Endothelial cell of umbilical vein (primary cell): ENCODE measurements at regions not wholly inside any gene's neighbourhood (a gene's known extent, or its start where the extent isn't known, plus 50 kb on each side); places are given as distances from the start of the nearest gene placed in this dataset.

ENCODE experiments used
- CTCF ChIP-seq, 2 donors: IDR thresholded peaks; 1 replicate in 1 of 2; 2 replicates in 1 of 2; pipeline ENCODE4 v1.5.1; 2011; ENCODE audit warnings: low read length in 2 of 2, mild to moderate bottlenecking in 2 of 2, moderate library complexity in 2 of 2, control low read depth in 1 of 2, inconsistent platforms in 1 of 2, low read depth in 1 of 2; ENCODE audit not compliant: insufficient read depth in 1 of 2; ENCODE audit errors: extremely low read depth in 1 of 2
- EZH2 ChIP-seq: IDR thresholded peaks from 2 replicates; pipeline ENCODE4 v1.6.1; 2012; ENCODE audit warnings: borderline replicate concordance, low read depth, mild to moderate bottlenecking, moderate library complexity, low read length, inconsistent platforms; ENCODE audit not compliant: severe bottlenecking
- JUN ChIP-seq: IDR thresholded peaks from 2 replicates; pipeline ENCODE4 v1.6.1; 2011; ENCODE audit warnings: borderline replicate concordance, low read depth; ENCODE audit not compliant: insufficient read length, insufficient read depth
- MYC ChIP-seq: IDR thresholded peaks from one replicate; pipeline ENCODE4 v1.6.1; 2011; ENCODE audit warnings: mild to moderate bottlenecking, low read depth, low read length
- POLR2A ChIP-seq: IDR thresholded peaks from 2 replicates; pipeline ENCODE4 v1.6.1; 2012; ENCODE audit warnings: low read depth, mild to moderate bottlenecking, control low read depth, low read length
- POLR2AphosphoS5 ChIP-seq: IDR thresholded peaks from 2 replicates; pipeline ENCODE4 v1.6.1; 2012; ENCODE audit warnings: low read depth, mild to moderate bottlenecking, control low read depth, low read length, moderate library complexity; ENCODE audit not compliant: insufficient read depth

- TF ChIP-seq POLR2A (no peak), CTCF (IDR thresholded peaks at IDR 0.05; ENCODE audit: extremely low read depth in 1 of 2, insufficient read depth in 1 of 2, low read depth in 1 of 2, low read length in 2 of 2) (no peak), MYC (no peak), POLR2AphosphoS5 (no peak), EZH2 (no peak), JUN (no peak)
These were observed 83.5 kb upstream of the CPO start for GRCh38 chr2:206855585-206856433.
